Trophoblast cell (in vitro differentiated cells and primary cell): ENCODE measurements at regions not wholly inside any gene's neighbourhood (a gene's known extent, or its start where the extent isn't known, plus 50 kb on each side); places are given as distances from the start of the nearest gene placed in this dataset.

Source experiments
- DNase-seq, 2 donors: peaks; one replicate each; pipeline ENCODE4 v3.0.0-alpha.2; 2016
- H2AFZ ChIP-seq: 2 replicates; pipeline ENCODE4 v1.6.1; 2013; ENCODE audit warnings: low read length, moderate library complexity, mild to moderate bottlenecking; ENCODE audit not compliant: insufficient read depth, poor library complexity
- H2AK5ac ChIP-seq: 2 replicates; pipeline ENCODE4 v1.6.1; 2013; ENCODE audit warnings: mild to moderate bottlenecking, low read length
- H2BK120ac ChIP-seq: 2 replicates; pipeline ENCODE4 v1.6.1; 2013; ENCODE audit warnings: low read length, mild to moderate bottlenecking, moderate library complexity; ENCODE audit not compliant: insufficient read depth, poor library complexity
- H2BK12ac ChIP-seq: 2 replicates; pipeline ENCODE4 v1.6.1; 2013; ENCODE audit warnings: mild to moderate bottlenecking, low read length, moderate library complexity
- H2BK5ac ChIP-seq: 2 replicates; pipeline ENCODE4 v1.6.1; 2013; ENCODE audit warnings: low read length, low read depth, moderate library complexity, mild to moderate bottlenecking; ENCODE audit not compliant: poor library complexity
- H3K14ac ChIP-seq: 2 replicates; pipeline ENCODE4 v1.6.1; 2013; ENCODE audit warnings: mild to moderate bottlenecking, low read length
- H3K18ac ChIP-seq: 2 replicates; pipeline ENCODE4 v1.6.1; 2013; ENCODE audit warnings: mild to moderate bottlenecking, low read length
- H3K23ac ChIP-seq: 2 replicates; pipeline ENCODE4 v1.6.1; 2013; ENCODE audit warnings: low read length
- H3K27ac ChIP-seq: 2 replicates; pipeline ENCODE4 v1.5.1; 2013; ENCODE audit warnings: low read depth, mild to moderate bottlenecking, inconsistent platforms, low read length, moderate library complexity
- H3K27me3 ChIP-seq: 2 replicates; pipeline ENCODE4 v1.6.1; 2013; ENCODE audit warnings: inconsistent platforms, mild to moderate bottlenecking, low read length, moderate library complexity; ENCODE audit not compliant: insufficient read depth
- H3K36me3 ChIP-seq, 2 experiments: 1 replicate in 1 of 2; 2 replicates in 1 of 2; pipeline ENCODE4 v1.6.1; 2013; ENCODE audit warnings: low read length in 2 of 2, mild to moderate bottlenecking in 2 of 2, moderate library complexity in 1 of 2; ENCODE audit not compliant: insufficient read depth in 2 of 2, control insufficient read depth in 1 of 2
- H3K4ac ChIP-seq: 2 replicates; pipeline ENCODE4 v1.6.1; 2013; ENCODE audit warnings: low read depth, mild to moderate bottlenecking, low read length, moderate library complexity
- H3K4me1 ChIP-seq, 2 experiments: 1 replicate in 1 of 2; 2 replicates in 1 of 2; pipeline ENCODE4 v1.6.1; 2013; ENCODE audit warnings: low read length in 2 of 2, mild to moderate bottlenecking in 2 of 2, moderate library complexity in 1 of 2; ENCODE audit not compliant: insufficient read depth in 2 of 2, control insufficient read depth in 1 of 2
- H3K4me2 ChIP-seq: 2 replicates; pipeline ENCODE4 v1.6.1; 2013; ENCODE audit warnings: inconsistent platforms, mild to moderate bottlenecking, low read length, moderate library complexity
- H3K4me3 ChIP-seq: 2 replicates; pipeline ENCODE4 v1.5.1; 2013; ENCODE audit warnings: mild to moderate bottlenecking, low read depth, low read length, inconsistent platforms
- H3K79me1 ChIP-seq: one replicate; pipeline ENCODE4 v1.6.1; 2013; ENCODE audit warnings: low read length
- H3K79me2 ChIP-seq: 2 replicates; pipeline ENCODE4 v1.6.1; 2013; ENCODE audit warnings: low read length, mild to moderate bottlenecking; ENCODE audit not compliant: control insufficient read depth, insufficient read depth, poor library complexity
- H3K9ac ChIP-seq: 2 replicates; pipeline ENCODE4 v1.6.1; 2013; ENCODE audit warnings: mild to moderate bottlenecking, low read length
- H3K9me3 ChIP-seq: 2 replicates; pipeline ENCODE4 v1.6.1; 2013; ENCODE audit warnings: low read depth, mild to moderate bottlenecking, control low read depth, inconsistent platforms, low read length; ENCODE audit not compliant: insufficient read depth
- H4K12ac ChIP-seq: 2 replicates; pipeline ENCODE4 v1.6.1; 2013; ENCODE audit warnings: low read depth, mild to moderate bottlenecking, low read length, moderate library complexity
- H4K8ac ChIP-seq: 2 replicates; pipeline ENCODE4 v1.6.1; 2013; ENCODE audit warnings: low read depth, mild to moderate bottlenecking, low read length, moderate library complexity
- H4K91ac ChIP-seq: one replicate; pipeline ENCODE4 v1.6.1; 2013; ENCODE audit warnings: low read depth, mild to moderate bottlenecking, low read length, moderate library complexity
- WGBS: extraction: QIAGEN DNeasy Blood & Tissue Kit; methylation state at CpG from one replicate; pipeline ENCODE4 v1.1.7; 2013; ENCODE audit warnings: missing lambda C conversion rate; ENCODE audit not compliant: insufficient read length, insufficient coverage; ENCODE audit errors: extremely low coverage; 5-methylcytosine and 5-hydroxymethylcytosine counted together

GRCh38 chr11:62054081-62054480 lies 69.7 kb upstream of the INCENP start:
- Histone ChIP-seq H3K4ac (no peak overlapping the region), H2BK12ac (no peak overlapping the region), H3K79me2 (no peaks in the 10 kb centered on the region), H3K23ac (no peak overlapping the region), H2AK5ac (no peak overlapping the region), H3K9me3 (no peaks in the 10 kb centered on the region), H4K8ac (no peak overlapping the region), H2AFZ (no peak overlapping the region), H2BK5ac (no peak overlapping the region), H3K9ac (no peak overlapping the region), H3K14ac (no peak overlapping the region), H3K27ac (no peak overlapping the region), H3K27me3 (no peaks in the 10 kb centered on the region), H3K4me2 (no peak overlapping the region), H3K4me3 (no peak overlapping the region), H3K18ac (no peak overlapping the region), H2BK120ac (no peak overlapping the region), H3K36me3 (no peaks in the 10 kb centered on the region), H3K4me1 (peaks cover 4 to 5% of the 10 kb centered on the region in 2 experiments), H4K91ac (no peak overlapping the region), H3K79me1 (peaks cover 2% of the 10 kb centered on the region), H4K12ac (no peak overlapping the region)
- WGBS, result no CpG with 5 or more reads among the region's 5 CpGs
- DNase-seq, result peak; percentile 27 to 69

GRCh38 chr11:62050716-62051115 lies 73.1 kb upstream of the INCENP start:
- H3K4me1 ChIP-seq, result peaks cover 18 to 19% of the 10 kb centered on the region in 2 experiments
- DNase-seq, result peak; percentile 17 to 61

GRCh38 chr11:62048100-62048499 lies 75.7 kb upstream of the INCENP start:
- Histone ChIP-seq H4K91ac (peak overlapping the region; percentile 92), H3K4me2 (no peak overlapping the region), H2BK12ac (no peak overlapping the region), H3K4me1 (peaks cover 17 to 22% of the 10 kb centered on the region in 2 experiments), H3K79me2 (peaks cover 3% of the 10 kb centered on the region), H3K18ac (no peak overlapping the region), H3K9me3 (peaks cover 2% of the 10 kb centered on the region), H4K12ac (no peak overlapping the region), H2AK5ac (no peak overlapping the region), H4K8ac (no peak overlapping the region), H3K4me3 (no peak overlapping the region), H3K9ac (no peak overlapping the region), H3K36me3 (no peaks in the 10 kb centered on the region), H3K14ac (no peak overlapping the region), H3K27me3 (no peaks in the 10 kb centered on the region), H3K27ac (peak overlapping the region; percentile 69), H3K4ac (no peak overlapping the region), H2BK5ac (peak overlapping the region; percentile 76), H3K79me1 (peaks cover 17% of the 10 kb centered on the region), H2AFZ (no peak overlapping the region), H3K23ac (no peak overlapping the region), H2BK120ac (no peak overlapping the region)
- WGBS, result no CpG with 5 or more reads among the region's 1 CpG
- DNase-seq, result peak; percentile 93 to 98

More at GRCh38 chr11:62050716-62051115, 73.1 kb upstream of the INCENP start:
- H4K12ac ChIP-seq, result no peak overlapping the region
- no peak overlapping the region for H3K23ac ChIP-seq
- WGBS, result no CpG with 5 or more reads among the region's 5 CpGs
- H3K9ac ChIP-seq, result no peak overlapping the region
- no peak overlapping the region for H4K91ac ChIP-seq
- H2BK5ac ChIP-seq, result no peak overlapping the region
- no peak overlapping the region for H2AFZ ChIP-seq
- no peak overlapping the region for H3K27ac ChIP-seq
- H3K4ac ChIP-seq, result no peak overlapping the region
- H2BK12ac ChIP-seq, result no peak overlapping the region
- H3K14ac ChIP-seq, result no peak overlapping the region
- H3K79me2 ChIP-seq, result peaks cover 3% of the 10 kb centered on the region
- no peak overlapping the region for H2AK5ac ChIP-seq
- no peak overlapping the region for H3K4me2 ChIP-seq
- no peaks in the 10 kb centered on the region for H3K36me3 ChIP-seq
- no peaks in the 10 kb centered on the region for H3K27me3 ChIP-seq
- no peak overlapping the region for H2BK120ac ChIP-seq
- no peak overlapping the region for H3K18ac ChIP-seq
- H3K79me1 ChIP-seq, result peaks cover 17% of the 10 kb centered on the region
- H3K4me3 ChIP-seq, result no peak overlapping the region
- H4K8ac ChIP-seq, result no peak overlapping the region
- peaks cover 2% of the 10 kb centered on the region for H3K9me3 ChIP-seq

GRCh38 chr11:62046568-62047100 lies 77.2 kb upstream of the INCENP start:
- H2AK5ac ChIP-seq, result peak overlapping the region; percentile 90
- peak overlapping the region; percentile 82 for H4K91ac ChIP-seq
- no peak overlapping the region for H4K12ac ChIP-seq
- H2AFZ ChIP-seq, result no peak overlapping the region
- H3K4ac ChIP-seq, result peak overlapping the region; percentile 52
- no peaks in the 10 kb centered on the region for H3K36me3 ChIP-seq
- peak overlapping the region; percentile 85 for H2BK120ac ChIP-seq
- WGBS, result no CpG with 5 or more reads among the region's 8 CpGs
- H3K4me3 ChIP-seq, result no peak overlapping the region
- H3K27ac ChIP-seq, result no peak overlapping the region
- peaks cover 3% of the 10 kb centered on the region for H3K79me2 ChIP-seq
- peak overlapping the region; percentile 53 for H3K14ac ChIP-seq
- peaks cover 2% of the 10 kb centered on the region for H3K9me3 ChIP-seq
- peak overlapping the region; percentile 58 for H4K8ac ChIP-seq
- H2BK5ac ChIP-seq, result peak overlapping the region; percentile 55
- peak overlapping the region; percentile 64 for H3K18ac ChIP-seq
- no peak overlapping the region for H3K23ac ChIP-seq
- H3K4me1 ChIP-seq, result peaks cover 20 to 21% of the 10 kb centered on the region in 2 experiments
- H2BK12ac ChIP-seq, result peak overlapping the region; percentile 89
- peaks cover 17% of the 10 kb centered on the region for H3K79me1 ChIP-seq
- H3K4me2 ChIP-seq, result no peak overlapping the region
- H3K27me3 ChIP-seq, result no peaks in the 10 kb centered on the region
- no peak overlapping the region for H3K9ac ChIP-seq
- no peak for DNase-seq
